NCI-H345 treated with DMSO at 0.1 percent for 48 hours (cell line): ENCODE measurements at regions not wholly inside any gene's neighbourhood (a gene's known extent, or its start where the extent isn't known, plus 50 kb on each side); places are given as distances from the start of the nearest gene placed in this dataset.

ENCODE experiments used
- DNase-seq: peaks from one replicate; lab custom pipeline; 2025; ENCODE audit not compliant: unreplicated experiment; lab: John Stamatoyannopoulos, UW

- DNase-seq = no peak
Measured at GRCh38 chr1:234869182-234870019, 259.2 kb downstream of the TOMM20 start.

GRCh38 chr1:234868296-234869147, 258.5 kb upstream of the IRF2BP2 start:
- no peak for DNase-seq

DNA sequence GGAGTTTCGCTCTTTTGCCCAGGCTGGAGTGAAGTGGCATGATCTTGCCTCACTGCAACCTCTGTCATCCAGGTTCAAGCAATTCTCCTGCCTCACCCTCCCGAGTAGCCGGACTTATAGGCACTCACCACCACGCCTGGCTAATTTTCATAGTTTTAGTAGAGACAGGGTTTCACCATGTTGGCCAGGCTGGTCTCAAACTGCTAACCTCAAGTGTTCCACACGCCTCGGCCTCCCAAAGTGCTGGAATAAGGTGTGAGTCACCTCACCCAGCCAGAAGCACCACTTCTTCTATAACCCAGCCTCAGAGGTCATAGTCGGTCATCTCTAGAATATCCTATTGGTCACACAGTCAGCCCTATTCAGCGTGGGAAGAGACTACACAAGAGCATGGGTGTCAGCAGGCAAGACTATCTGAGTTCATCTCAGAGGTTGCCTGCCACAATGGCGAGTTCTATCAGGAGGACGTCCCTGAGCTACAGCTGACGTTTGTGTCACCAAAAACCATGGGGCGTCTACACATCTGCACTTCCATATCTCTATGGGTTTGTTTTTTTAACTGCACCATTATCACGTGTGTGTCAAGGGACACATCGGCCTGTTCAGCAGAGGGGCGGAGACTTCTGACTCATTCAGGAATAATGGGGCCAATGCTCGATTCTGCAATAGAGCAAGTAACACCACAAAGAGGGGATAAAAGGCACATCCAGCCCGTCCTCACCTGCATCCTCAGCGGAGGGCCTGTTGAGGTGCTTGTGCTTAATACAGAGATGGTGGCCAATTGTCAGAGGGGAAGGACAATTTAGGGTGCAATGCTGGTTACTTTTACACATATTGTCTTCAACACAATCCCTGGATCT, 256.3 kb upstream of the IRF2BP2 start:
- no peak for DNase-seq

DNA sequence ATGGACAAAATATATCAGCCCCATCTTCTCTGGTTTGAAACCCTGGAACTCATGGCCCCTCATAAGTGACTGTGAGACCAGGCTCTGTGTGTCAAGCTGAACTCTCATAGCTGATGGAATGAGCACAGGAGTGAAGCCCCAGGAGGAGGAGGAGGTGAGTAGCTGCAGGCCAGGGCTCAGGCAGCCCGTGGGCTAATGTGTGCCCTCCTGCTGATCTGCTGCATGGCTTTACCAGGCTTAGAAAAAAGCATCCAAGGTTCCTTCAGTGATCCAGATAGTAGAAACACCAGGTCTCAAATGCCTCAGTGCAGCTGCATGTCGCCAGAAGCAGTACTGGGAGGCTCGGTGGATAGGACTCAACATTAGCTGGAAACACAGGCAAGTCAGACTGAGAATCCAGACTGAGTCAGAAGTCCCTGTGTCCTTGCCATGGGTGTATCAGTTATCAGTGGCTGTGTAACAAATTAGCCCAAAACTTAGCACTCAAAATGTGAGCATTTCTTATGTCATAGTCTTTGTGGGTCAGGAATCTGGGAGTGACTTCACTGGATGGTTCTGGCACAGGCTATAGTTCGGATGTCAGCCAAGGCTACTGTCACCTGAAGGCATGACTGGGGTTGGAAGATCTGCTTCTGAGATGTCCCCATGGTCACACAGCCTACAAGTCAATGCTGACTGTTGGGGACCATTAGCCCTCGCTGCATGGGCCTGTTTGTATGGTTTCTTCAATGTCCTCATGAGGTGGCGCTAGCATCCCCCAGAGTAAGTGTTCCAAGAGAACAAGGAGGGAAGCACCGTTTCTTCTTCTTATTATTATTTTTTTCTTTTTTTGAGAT, 255.4 kb upstream of the IRF2BP2 start:
- DNase-seq = no peak

DNA sequence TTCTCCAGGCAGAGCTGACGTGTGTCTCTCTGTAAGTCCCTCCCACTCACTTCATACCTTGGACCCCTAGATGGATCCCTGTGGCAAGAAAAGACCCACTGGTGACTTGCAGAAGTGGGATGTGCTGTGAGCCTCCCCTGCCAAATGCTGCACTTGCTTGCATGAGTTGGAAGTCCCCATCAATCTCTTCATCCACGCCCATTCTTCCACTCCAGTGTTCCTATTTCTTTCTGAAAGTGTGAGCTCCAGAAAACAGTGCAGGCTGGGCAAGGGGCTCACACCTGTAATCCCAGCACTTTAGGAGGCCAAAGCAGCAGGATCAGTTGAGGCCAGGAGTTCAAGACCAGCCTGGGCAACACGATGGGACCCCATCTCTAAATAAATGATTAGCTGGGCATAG, 254.1 kb upstream of the IRF2BP2 start:
- DNase-seq = no peak

DNA sequence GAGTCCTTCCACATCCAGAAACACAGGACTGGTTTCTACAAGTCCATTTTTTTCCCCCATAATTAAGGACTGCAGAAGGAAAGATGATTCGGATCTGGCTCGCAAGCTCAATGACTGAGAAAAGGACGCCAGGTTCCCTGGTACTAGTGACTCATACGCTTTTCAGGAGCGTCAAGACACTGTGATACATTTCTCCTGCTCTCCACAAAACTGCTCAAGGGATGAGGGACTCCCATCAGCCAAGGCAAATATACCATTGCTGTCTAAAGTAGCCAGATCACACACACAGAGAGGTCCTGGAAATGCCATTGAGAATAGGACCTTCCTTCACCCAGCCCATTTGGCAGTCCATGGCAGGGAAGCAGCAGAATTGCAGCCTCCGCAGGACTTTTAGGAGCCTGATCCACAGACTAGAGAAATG, 253.6 kb upstream of the IRF2BP2 start:
- DNase-seq = no peak

DNA sequence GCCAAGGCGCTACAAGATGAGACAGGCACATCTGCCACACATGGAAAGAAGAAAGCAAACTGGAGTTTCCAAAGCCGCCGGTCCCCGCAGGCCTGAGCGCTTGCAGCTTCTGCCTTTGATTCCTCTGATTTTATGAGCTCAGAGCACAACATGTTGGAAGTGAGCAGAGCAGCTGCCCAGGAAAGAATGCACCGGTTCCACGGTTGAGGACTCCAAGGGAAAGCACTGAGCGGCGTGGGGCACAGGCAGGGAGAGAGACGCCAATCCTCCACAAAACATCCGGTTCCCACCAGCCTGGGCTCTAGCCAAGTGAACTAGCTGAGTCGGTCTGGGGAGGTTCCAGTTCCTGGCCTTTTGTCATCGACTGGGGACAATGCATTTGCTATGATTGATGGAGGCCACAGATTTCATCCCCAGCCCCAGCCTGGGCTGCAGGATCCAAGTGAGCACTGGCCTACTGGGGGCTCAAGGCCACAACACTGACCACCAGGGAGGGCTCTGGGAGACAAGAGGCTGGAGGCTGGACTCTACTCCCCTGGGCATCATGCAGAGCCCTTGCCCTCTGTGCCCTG, 253.1 kb upstream of the IRF2BP2 start:
- DNase-seq = no peak

DNA sequence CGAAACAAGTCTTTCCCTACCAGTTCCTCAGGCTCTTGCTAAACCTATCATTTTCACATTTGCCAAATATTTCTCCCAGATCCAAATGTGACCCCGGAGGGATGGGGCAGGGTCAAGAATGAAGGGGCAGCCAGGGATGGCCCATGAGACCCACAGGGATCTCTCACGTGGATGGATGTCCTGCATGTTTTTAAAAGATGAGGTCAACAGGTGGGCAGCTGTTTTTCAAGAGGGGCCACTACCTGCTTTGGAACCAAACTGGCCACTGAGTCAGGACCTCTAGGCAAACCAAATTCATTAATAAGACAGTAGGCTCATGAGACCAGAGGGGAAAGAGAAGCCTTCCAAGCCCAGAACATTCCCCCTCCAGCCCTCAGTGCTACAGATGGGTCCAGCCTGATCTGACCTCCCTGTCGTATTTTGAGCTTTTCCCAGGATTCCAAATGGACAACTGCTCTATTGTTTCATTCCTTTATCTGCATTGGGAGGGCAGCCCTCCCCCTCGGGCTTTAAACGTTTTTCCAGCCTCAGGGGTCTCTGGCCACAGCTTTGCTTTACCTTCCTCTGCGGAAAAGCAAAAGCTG, 252.5 kb upstream of the IRF2BP2 start:
- no peak for DNase-seq

DNA sequence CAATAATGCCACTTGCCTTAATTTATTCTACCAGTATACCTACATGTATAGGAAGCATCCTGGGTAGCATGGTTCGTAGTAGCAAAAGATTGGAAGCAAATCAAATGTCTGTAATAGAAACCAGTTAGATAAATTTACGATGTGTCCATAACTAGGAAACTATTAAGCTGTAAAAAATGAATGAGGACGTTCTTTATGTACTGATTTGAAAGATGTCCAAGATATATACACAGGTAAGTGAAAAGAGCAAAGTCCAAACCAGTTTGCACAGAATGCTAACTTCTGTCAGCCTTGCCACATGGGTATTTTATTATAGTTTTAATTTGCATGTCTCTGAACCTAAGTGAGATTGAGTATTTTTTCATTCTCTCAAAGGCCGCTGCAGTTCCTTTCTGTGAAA, 251.8 kb upstream of the IRF2BP2 start:
- no peak for DNase-seq

DNA sequence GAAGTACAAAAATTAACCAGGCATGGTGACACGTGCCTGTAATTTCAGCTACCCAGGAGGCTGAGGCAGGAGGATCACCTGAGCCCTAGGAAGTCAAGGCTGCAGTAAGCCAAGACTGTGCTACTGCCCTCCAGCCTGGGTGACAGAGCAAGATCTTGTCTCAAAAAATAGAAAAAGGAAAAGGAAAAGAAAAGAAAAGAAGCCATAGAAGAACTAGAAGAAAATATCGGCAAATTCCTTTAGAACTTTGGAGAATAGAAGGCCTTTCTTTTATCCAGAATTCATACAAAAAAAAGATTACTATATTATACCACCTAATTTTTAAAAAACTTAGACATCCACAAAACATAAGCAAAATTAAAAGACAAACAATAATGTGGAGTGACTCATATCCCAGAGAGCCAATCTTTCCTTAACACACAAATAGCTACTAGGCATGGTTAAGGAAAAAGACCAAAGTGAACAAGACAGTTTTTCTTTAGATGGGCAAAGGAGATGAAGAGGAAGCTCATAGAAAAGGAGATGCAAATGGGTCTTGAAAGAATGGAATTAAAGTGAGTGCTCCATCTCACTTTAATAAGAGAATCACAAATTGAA, 251.1 kb upstream of the IRF2BP2 start:
- no peak for DNase-seq

GRCh38 chr1:234858722-234859121, 248.7 kb upstream of the IRF2BP2 start:
- no peak for DNase-seq

DNA sequence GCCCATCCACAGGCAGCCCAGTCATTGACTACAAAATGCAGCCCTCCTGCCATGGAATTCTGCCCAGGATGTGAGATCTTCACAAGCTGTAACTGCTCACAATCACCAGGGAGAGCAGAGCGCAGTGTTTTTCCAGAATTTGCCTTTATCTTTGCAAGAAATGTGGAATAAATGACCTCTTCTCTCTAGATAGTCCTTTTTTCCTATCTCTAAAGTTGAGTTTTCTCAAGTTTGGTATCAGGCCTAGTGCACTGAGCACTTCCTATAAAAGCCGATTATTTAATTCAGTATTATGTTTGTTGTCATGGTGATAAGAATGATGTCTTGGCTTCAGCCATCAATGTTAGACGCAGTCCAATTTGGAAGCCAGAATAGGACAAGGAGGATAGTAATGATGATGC, 246.9 kb upstream of the IRF2BP2 start:
- DNase-seq = no peak

DNA sequence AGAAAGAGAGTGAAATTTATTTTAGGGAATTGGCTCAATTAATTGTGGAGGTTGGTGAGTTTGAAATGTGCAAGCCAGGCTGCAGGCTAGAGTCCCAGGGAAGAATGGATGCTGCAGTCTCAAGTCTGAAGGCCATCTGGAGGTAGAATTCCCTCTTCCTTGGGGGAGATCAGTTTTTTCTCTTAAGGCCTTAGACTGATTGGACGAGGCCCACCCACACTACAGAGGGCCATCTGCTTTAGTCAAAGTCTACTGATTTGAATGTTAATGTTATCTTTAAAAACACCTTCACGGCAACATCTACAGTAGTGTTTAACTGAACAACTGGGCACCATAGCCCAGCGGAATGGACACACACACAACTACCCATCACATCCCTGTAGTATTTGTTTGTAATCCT, 245.9 kb upstream of the IRF2BP2 start:
- DNase-seq = no peak

- DNase-seq = no peak
Measured at GRCh38 chr1:234854645-234855039, 244.7 kb upstream of the IRF2BP2 start.

GRCh38 chr1:234853906-234854644, 244.1 kb upstream of the IRF2BP2 start:
- DNase-seq = no peak

- DNase-seq = no peak
Measured at GRCh38 chr1:234852659-234853058, 242.7 kb upstream of the IRF2BP2 start.

DNA sequence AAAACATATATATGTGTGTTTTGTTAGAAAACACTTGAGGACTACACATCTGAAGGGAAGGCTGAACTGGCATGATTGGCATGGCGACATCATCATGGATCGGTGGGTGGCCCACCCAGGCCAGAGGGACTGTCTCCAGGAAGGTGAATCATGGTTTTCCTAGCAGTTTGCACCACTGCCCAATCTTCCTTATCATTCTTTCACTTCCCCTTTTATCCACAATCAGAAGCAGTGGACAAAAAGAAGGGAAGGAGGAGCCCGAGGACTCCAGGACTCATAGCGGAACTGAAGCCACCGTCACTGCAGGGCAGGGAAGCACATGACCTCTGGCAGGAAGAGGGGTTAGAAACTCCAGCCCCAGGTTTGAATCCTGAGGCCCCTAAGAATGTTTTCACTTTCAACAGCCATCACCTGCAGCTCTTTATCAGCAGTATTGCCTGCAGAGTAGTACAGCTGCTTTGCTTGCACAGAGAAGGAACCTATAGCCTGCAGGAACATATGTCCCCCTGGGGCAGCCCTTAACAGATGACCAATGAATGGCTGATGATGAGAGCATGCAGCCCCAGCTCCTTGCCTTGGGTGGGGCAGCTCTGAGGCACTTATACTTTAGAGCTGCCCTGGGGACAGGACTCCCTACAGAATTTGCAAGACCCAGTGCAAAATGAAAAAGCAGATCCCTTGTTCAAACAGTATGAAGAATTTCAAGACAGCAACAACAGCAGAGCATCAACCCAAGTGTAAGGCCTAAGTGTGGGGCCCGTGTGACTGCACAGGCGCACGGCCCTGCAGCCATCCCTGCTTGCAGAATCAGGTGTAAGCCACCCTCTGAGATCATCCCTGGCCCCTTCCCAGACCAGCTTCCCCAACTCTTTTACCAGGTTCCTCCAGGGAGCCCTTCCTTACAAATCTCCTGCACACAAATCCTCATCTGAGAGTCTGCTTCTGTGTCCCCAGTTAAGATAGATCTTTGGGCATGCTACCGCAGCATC, 241.8 kb upstream of the IRF2BP2 start:
- no peak for DNase-seq
